GM23338 (cell line): ENCODE measurements at regions not wholly inside any gene's neighbourhood (a gene's known extent, or its start where the extent isn't known, plus 50 kb on each side); places are given as distances from the start of the nearest gene placed in this dataset.

Source experiments
- ATAC-seq: fragments of 200-7000 bp; cut with Tn5 transposase; 3 replicates; pipeline ENCODE4 v1.9.1; 2020
- DNase-seq: peaks from one replicate; pipeline ENCODE4 v3.0.0-alpha.2; 2015; ENCODE audit warnings: low spot score
- H2AFZ ChIP-seq: fragments of 200-600 bp; sonication (generic); 2 replicates; pipeline ENCODE4 v1.8.0; 2016; ENCODE audit warnings: antibody characterized with exemption, mild to moderate bottlenecking, moderate library complexity
- H3F3A ChIP-seq: fragments of 200-600 bp; sonication (generic); replicated peaks from 2 replicates; pipeline ENCODE4 v1.8.0; 2017; ENCODE audit warnings: antibody characterized with exemption, mixed run types, low read depth
- H3K27ac ChIP-seq: fragments of 200-600 bp; sonication (generic); 2 replicates; pipeline ENCODE4 v1.6.1; 2016; ENCODE audit warnings: low read depth
- H3K27me3 ChIP-seq: fragments of 200-600 bp; sonication (generic); 2 replicates; pipeline ENCODE4 v1.8.0; 2016; ENCODE audit warnings: mild to moderate bottlenecking, mixed run types, moderate library complexity; ENCODE audit not compliant: insufficient read depth
- H3K36me3 ChIP-seq: fragments of 200-600 bp; sonication (generic); 2 replicates; pipeline ENCODE4 v1.8.0; 2016; ENCODE audit warnings: mild to moderate bottlenecking; ENCODE audit not compliant: insufficient read depth
- H3K4me1 ChIP-seq: fragments of 200-600 bp; sonication (generic); 2 replicates; pipeline ENCODE4 v1.8.0; 2016; ENCODE audit warnings: mild to moderate bottlenecking, moderate library complexity; ENCODE audit not compliant: insufficient read depth
- H3K4me2 ChIP-seq: fragments of 200-600 bp; sonication (generic); 2 replicates; pipeline ENCODE4 v1.7.1; 2017; ENCODE audit warnings: mixed run types
- H3K4me3 ChIP-seq: fragments of 200-600 bp; sonication (generic); 2 replicates; pipeline ENCODE4 v1.6.1; 2016; ENCODE audit warnings: mixed run types
- H3K79me2 ChIP-seq: fragments of 200-600 bp; sonication (generic); replicated peaks from 2 replicates; pipeline ENCODE4 v1.8.0; 2017; ENCODE audit warnings: mild to moderate bottlenecking; ENCODE audit not compliant: insufficient read depth
- H3K9me2 ChIP-seq: fragments of 200-600 bp; sonication (generic); 2 replicates; pipeline ENCODE4 v1.8.0; 2017; ENCODE audit not compliant: insufficient read depth
- H4K20me1 ChIP-seq: fragments of 200-600 bp; sonication (generic); replicated peaks from 2 replicates; pipeline ENCODE4 v1.8.0; 2017; ENCODE audit warnings: mild to moderate bottlenecking; ENCODE audit not compliant: insufficient read depth
- H3K27ac Mint-ChIP-seq: 2 replicates; pipeline ENCODE4 v1.8.0; 2020; ENCODE audit warnings: inconsistent platforms, mild to moderate bottlenecking, moderate library complexity, mixed read lengths
- H3K27me3 Mint-ChIP-seq: 3 replicates; pipeline ENCODE4 v1.8.0; 2022; ENCODE audit warnings: low read depth, mild to moderate bottlenecking, moderate library complexity, mixed read lengths, inconsistent platforms; ENCODE audit not compliant: insufficient read depth, poor library complexity
- H3K36me3 Mint-ChIP-seq: 3 replicates; pipeline ENCODE4 v1.8.0; 2021; ENCODE audit warnings: low read depth, mild to moderate bottlenecking, inconsistent platforms, moderate library complexity, mixed read lengths
- H3K4me1 Mint-ChIP-seq: 3 replicates; pipeline ENCODE4 v1.8.0; 2020; ENCODE audit warnings: mild to moderate bottlenecking, inconsistent platforms, mixed read lengths
- H3K4me3 Mint-ChIP-seq: 3 replicates; pipeline ENCODE4 v1.8.0; 2021; ENCODE audit warnings: moderate library complexity, mild to moderate bottlenecking, inconsistent platforms, mixed read lengths
- H3K9me3 Mint-ChIP-seq: 3 replicates; pipeline ENCODE4 v1.8.0; 2020; ENCODE audit warnings: moderate library complexity, mild to moderate bottlenecking, inconsistent platforms, mixed read lengths
- CREB1 ChIP-seq: fragments of 250-450 bp; sonication (Bioruptor Pico); IDR thresholded peaks from 2 replicates; pipeline ENCODE4 v1.5.0; 2020; ENCODE audit warnings: low read depth, mild to moderate bottlenecking, moderate library complexity
- ETS1 ChIP-seq: IDR thresholded peaks from 2 replicates; pipeline ENCODE4 v1.6.1; 2016; ENCODE audit warnings: antibody characterized with exemption
- EZH2 ChIP-seq: fragments of 200-600 bp; sonication (generic); IDR thresholded peaks from one replicate; pipeline ENCODE4 v1.8.0; 2017; ENCODE audit warnings: antibody characterized with exemption, mild to moderate bottlenecking, low read depth; ENCODE audit not compliant: unreplicated experiment
- EZH2phosphoT487 ChIP-seq: fragments of 200-600 bp; sonication (generic); IDR thresholded peaks from one replicate; pipeline ENCODE4 v1.8.1; 2018; ENCODE audit warnings: antibody characterized with exemption; ENCODE audit not compliant: unreplicated experiment
- JUNB ChIP-seq: IDR thresholded peaks from one replicate; pipeline ENCODE4 v1.6.1; 2016; ENCODE audit warnings: antibody characterized with exemption; ENCODE audit not compliant: unreplicated experiment
- NANOG ChIP-seq: IDR thresholded peaks from 2 replicates; pipeline ENCODE4 v1.6.1; 2016; ENCODE audit warnings: antibody characterized with exemption, borderline replicate concordance
- REST ChIP-seq: IDR thresholded peaks from one replicate; pipeline ENCODE4 v1.6.1; 2018; ENCODE audit warnings: antibody characterized with exemption; ENCODE audit not compliant: unreplicated experiment
- ZNF114 ChIP-seq: fragments of 250-450 bp; sonication (Bioruptor Pico); IDR thresholded peaks from 2 replicates; pipeline ENCODE4 v1.5.0; 2020; ENCODE audit warnings: mild to moderate bottlenecking, moderate library complexity
- ZNF331 ChIP-seq: fragments of 250-450 bp; sonication (Bioruptor Pico); IDR thresholded peaks from 2 replicates; pipeline ENCODE4 v1.5.0; 2020; ENCODE audit warnings: low read depth, mild to moderate bottlenecking, moderate library complexity
- ZNF462 ChIP-seq: fragments of 250-450 bp; sonication (Bioruptor Pico); IDR thresholded peaks from 2 replicates; pipeline ENCODE4 v1.5.0; 2020; ENCODE audit warnings: mild to moderate bottlenecking, moderate library complexity

DNA sequence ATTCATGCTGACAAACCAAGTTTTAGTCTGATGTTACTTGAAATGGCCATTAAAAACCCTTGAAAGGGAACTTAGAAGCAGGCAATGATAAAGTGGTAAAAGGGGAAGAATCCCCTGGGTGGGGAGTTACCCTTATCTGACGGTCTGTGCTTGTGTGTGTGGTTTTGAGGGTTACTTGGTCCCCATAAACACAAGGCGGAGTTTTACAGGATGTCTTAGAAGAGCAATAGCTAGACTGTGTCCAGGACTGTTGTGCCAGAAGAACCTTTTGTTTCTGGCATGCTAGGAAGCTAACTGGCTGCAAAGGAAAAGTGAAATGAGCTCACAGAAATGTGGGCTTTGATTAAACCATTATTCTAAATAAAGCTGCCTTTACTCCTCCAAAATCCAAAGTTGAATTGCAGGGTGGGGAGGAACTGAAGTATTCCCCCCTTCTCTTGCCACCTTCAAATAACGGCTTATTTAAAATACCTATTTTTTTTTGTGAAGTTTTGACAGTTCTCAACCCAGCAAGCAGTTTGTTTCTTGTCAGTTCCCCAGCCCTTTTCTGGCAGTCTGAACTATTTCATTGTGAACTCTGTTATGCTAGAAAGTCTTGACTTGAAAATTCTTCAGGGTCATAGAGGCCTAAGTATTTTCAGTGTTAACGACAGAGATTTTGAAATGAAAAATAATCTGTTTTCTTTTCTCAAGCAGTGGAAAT, 443.5 kb downstream of the OTOL1 start:
- Mint-ChIP-seq H3K4me3 (no peak overlapping the region), H3K9me3 (peaks cover 27% of the 10 kb centered on the region), H3K4me1 (peaks cover 6% of the 10 kb centered on the region; the same call in 1 of the 3 replicates), H3K27me3 (no peaks in the 10 kb centered on the region), H3K27ac (no peak overlapping the region), H3K36me3 (peaks cover 17% of the 10 kb centered on the region)
- Histone ChIP-seq H3K9me2 (no peaks in the 10 kb centered on the region; the same call in 1 of the 2 replicates), H3K4me3 (no peak overlapping the region), H3K4me2 (no peak overlapping the region), H4K20me1 (no peaks in the 10 kb centered on the region), H3K27ac (0 out of 2 replicates have a peak overlapping the region, but pooled peaks have one; percentile 36), H2AFZ (peak overlapping the region; percentile 9; the same call in 1 of the 2 replicates), H3K4me1 (0 out of 2 replicates have a peak, but pooled peaks cover 5% of the 10 kb centered on the region), H3F3A (no peaks in the 10 kb centered on the region), H3K27me3 (no peaks in the 10 kb centered on the region), H3K36me3 (no peaks in the 10 kb centered on the region), H3K79me2 (no peaks in the 10 kb centered on the region)
- TF ChIP-seq ZNF114 (CRISPR knock-in tag) (no peak), EZH2 (no peak), JUNB (no peak)
- DNase-seq (no peak), ATAC-seq (no peak)

DNA sequence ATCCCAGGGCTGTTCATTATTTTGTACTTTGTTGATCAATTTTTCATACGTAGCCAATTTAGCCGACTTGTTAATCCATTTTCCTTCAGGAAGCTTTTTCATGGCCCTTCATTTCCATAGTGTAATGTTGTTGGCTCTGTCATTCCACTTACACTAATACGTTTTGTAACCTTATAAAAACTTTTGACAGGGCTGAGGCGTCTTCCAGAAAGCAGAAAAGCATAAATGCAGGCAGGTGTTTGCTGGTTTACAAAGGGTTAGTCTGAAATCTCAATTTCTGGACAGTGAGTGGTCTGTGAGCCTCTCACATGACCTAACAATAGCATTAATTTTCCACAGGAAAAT, 444.0 kb downstream of the OTOL1 start:
- Mint-ChIP-seq H3K36me3 (peaks cover 21% of the 10 kb centered on the region), H3K9me3 (peaks cover 32% of the 10 kb centered on the region), H3K27ac (no peak overlapping the region), H3K4me3 (no peak overlapping the region), H3K27me3 (no peaks in the 10 kb centered on the region), H3K4me1 (peaks cover 6% of the 10 kb centered on the region; the same call in 1 of the 3 replicates)
- H3K4me1 ChIP-seq, result 0 out of 2 replicates have a peak, but pooled peaks cover 5% of the 10 kb centered on the region
- H3K36me3 ChIP-seq, result no peaks in the 10 kb centered on the region
- no peaks in the 10 kb centered on the region for H3K27me3 ChIP-seq
- no peak overlapping the region for H2AFZ ChIP-seq
- no peaks in the 10 kb centered on the region; the same call in 1 of the 2 replicates for H3K9me2 ChIP-seq
- H3K4me3 ChIP-seq, result no peak overlapping the region
- ATAC-seq (no peak), DNase-seq (no peak)
- no peaks in the 10 kb centered on the region for H4K20me1 ChIP-seq
- H3K79me2 ChIP-seq, result no peaks in the 10 kb centered on the region
- H3F3A ChIP-seq, result no peaks in the 10 kb centered on the region
- H3K27ac ChIP-seq, result no peak overlapping the region
- H3K4me2 ChIP-seq, result no peak overlapping the region
- no peak for TF ChIP-seq ETS1
- no peak for TF ChIP-seq JUNB
- no peak for TF ChIP-seq NANOG
- no peak for TF ChIP-seq CREB1
- TF ChIP-seq EZH2phosphoT487, result no peak
- no peak for TF ChIP-seq ZNF462 (CRISPR knock-in tag)
- no peak for TF ChIP-seq ZNF114 (CRISPR knock-in tag)
- no peak for TF ChIP-seq ZNF331 (CRISPR knock-in tag)
- TF ChIP-seq REST, result no peak
- no peak for TF ChIP-seq EZH2
